H9 (cell line): ENCODE measurements at regions not wholly inside any gene's neighbourhood (a gene's known extent, or its start where the extent isn't known, plus 50 kb on each side); places are given as distances from the start of the nearest gene placed in this dataset.
"Not testable (repeated sequence)": the region's sequence is repeated elsewhere in the genome, so short reads cannot be mapped to it uniquely, and the experiment has no call there.

ENCODE experiments used
- DNase-seq: peaks from one replicate; pipeline ENCODE4 v3.0.0-alpha.2; 2017
- H2AFZ ChIP-seq: one replicate; pipeline ENCODE4 v1.6.1; 2013; ENCODE audit warnings: mild to moderate bottlenecking, low read length, control low read depth, moderate library complexity
- H2AK5ac ChIP-seq: 2 replicates; pipeline ENCODE4 v1.6.1; 2013; ENCODE audit warnings: low read length, control low read depth, mixed read lengths; ENCODE audit not compliant: insufficient read length
- H2BK120ac ChIP-seq: one replicate; pipeline ENCODE4 v1.6.1; 2013; ENCODE audit warnings: low read depth, mild to moderate bottlenecking, low read length, control low read depth, inconsistent platforms; ENCODE audit not compliant: poor library complexity, severe bottlenecking
- H2BK12ac ChIP-seq: 2 replicates; pipeline ENCODE4 v1.6.1; 2013; ENCODE audit warnings: low read length, control low read depth, mixed read lengths, low read depth; ENCODE audit not compliant: insufficient read length
- H2BK15ac ChIP-seq: 2 replicates; pipeline ENCODE4 v1.6.1; 2013; ENCODE audit warnings: low read depth, low read length, control low read depth
- H2BK20ac ChIP-seq: one replicate; pipeline ENCODE4 v1.6.1; 2013; ENCODE audit warnings: low read depth, mild to moderate bottlenecking, low read length, control low read depth, inconsistent platforms; ENCODE audit not compliant: poor library complexity, severe bottlenecking
- H2BK5ac ChIP-seq: 2 replicates; pipeline ENCODE4 v1.6.1; 2013; ENCODE audit warnings: low read length, control low read depth, mixed read lengths; ENCODE audit not compliant: insufficient read length
- H3K14ac ChIP-seq: 2 replicates; pipeline ENCODE4 v1.6.1; 2013; ENCODE audit warnings: low read length, control low read depth; ENCODE audit not compliant: insufficient read depth
- H3K18ac ChIP-seq: 2 replicates; pipeline ENCODE4 v1.6.1; 2013; ENCODE audit warnings: low read depth, mild to moderate bottlenecking, mixed read lengths, low read length, control low read depth; ENCODE audit not compliant: insufficient read length
- H3K23ac ChIP-seq: 2 replicates; pipeline ENCODE4 v1.6.1; 2013; ENCODE audit warnings: low read length, control low read depth, mixed read lengths, low read depth; ENCODE audit not compliant: insufficient read length
- H3K23me2 ChIP-seq: 2 replicates; pipeline ENCODE4 v1.6.1; 2013; ENCODE audit warnings: low read depth, mild to moderate bottlenecking, mixed read lengths, low read length, control low read depth; ENCODE audit not compliant: insufficient read length, poor library complexity, severe bottlenecking
- H3K27ac ChIP-seq: 2 replicates; pipeline ENCODE4 v1.5.1; 2013; ENCODE audit warnings: low read length, control low read depth, mixed read lengths, low read depth; ENCODE audit not compliant: insufficient read length
- H3K27me3 ChIP-seq: 2 replicates; pipeline ENCODE4 v1.6.1; 2013; ENCODE audit warnings: low read length, control low read depth, inconsistent platforms; ENCODE audit not compliant: insufficient read depth
- H3K4ac ChIP-seq: 2 replicates; pipeline ENCODE4 v1.6.1; 2013; ENCODE audit warnings: low read depth, mild to moderate bottlenecking, control low read depth, inconsistent platforms, low read length, moderate library complexity
- H3K4me1 ChIP-seq: 2 replicates; pipeline ENCODE4 v1.6.1; 2013; ENCODE audit warnings: low read length, control low read depth, inconsistent platforms; ENCODE audit not compliant: insufficient read depth
- H3K4me2 ChIP-seq: 2 replicates; pipeline ENCODE4 v1.6.1; 2013; ENCODE audit warnings: low read length, control low read depth, mixed read lengths; ENCODE audit not compliant: insufficient read length, insufficient read depth
- H3K56ac ChIP-seq: 2 replicates; pipeline ENCODE4 v1.6.1; 2013; ENCODE audit warnings: low read depth, mild to moderate bottlenecking, mixed read lengths, low read length, control low read depth; ENCODE audit not compliant: insufficient read length
- H3K79me1 ChIP-seq: 2 replicates; pipeline ENCODE4 v1.6.1; 2013; ENCODE audit warnings: low read depth, mild to moderate bottlenecking, moderate library complexity, low read length, control low read depth, inconsistent platforms; ENCODE audit not compliant: insufficient read depth, poor library complexity, severe bottlenecking
- H3K79me2 ChIP-seq: 2 replicates; pipeline ENCODE4 v1.6.1; 2013; ENCODE audit warnings: low read length, control low read depth, inconsistent platforms; ENCODE audit not compliant: insufficient read depth
- H3K9ac ChIP-seq: 2 replicates; pipeline ENCODE4 v1.6.1; 2013; ENCODE audit warnings: low read length, control low read depth, mixed read lengths; ENCODE audit not compliant: insufficient read length; ENCODE audit errors: extremely low read depth
- H3K9me3 ChIP-seq: one replicate; pipeline ENCODE4 v1.6.1; 2013; ENCODE audit warnings: low read depth, low read length, inconsistent platforms; ENCODE audit not compliant: control insufficient read depth
- H3T11ph ChIP-seq: one replicate; pipeline ENCODE4 v1.6.1; 2013; ENCODE audit warnings: mild to moderate bottlenecking, low read length, control low read depth, inconsistent platforms
- H4K20me1 ChIP-seq: one replicate; pipeline ENCODE4 v1.6.1; 2013; ENCODE audit not compliant: control insufficient read depth, insufficient read length, insufficient read depth
- H4K5ac ChIP-seq: 2 replicates; pipeline ENCODE4 v1.6.1; 2013; ENCODE audit warnings: low read depth, mild to moderate bottlenecking, mixed read lengths, low read length, control low read depth; ENCODE audit not compliant: insufficient read length
- H4K8ac ChIP-seq: replicated peaks from 2 replicates; pipeline ENCODE4 v1.6.1; 2013; ENCODE audit warnings: low read length, control low read depth, mixed read lengths, low read depth; ENCODE audit not compliant: insufficient read length
- H4K91ac ChIP-seq: 2 replicates; pipeline ENCODE4 v1.6.1; 2013; ENCODE audit warnings: low read depth, mild to moderate bottlenecking, moderate library complexity, mixed read lengths, low read length, control low read depth; ENCODE audit not compliant: insufficient read length
- H3K27ac Mint-ChIP-seq, 3 experiments: 2 replicates in 2 of 3; 3 replicates in 1 of 3; pipeline ENCODE4 v1.8.0; 2020 to 2021; ENCODE audit warnings: mixed read lengths in 3 of 3, mild to moderate bottlenecking in 1 of 3, moderate library complexity in 1 of 3
- H3K27me3 Mint-ChIP-seq: 2 replicates; pipeline ENCODE4 v1.8.0; 2021; ENCODE audit warnings: low read depth, mild to moderate bottlenecking, moderate library complexity, mixed read lengths
- H3K36me3 Mint-ChIP-seq, 3 experiments: 2 replicates in 2 of 3; 3 replicates in 1 of 3; pipeline ENCODE4 v1.8.0; 2020 to 2021; ENCODE audit warnings: low read depth in 3 of 3, mixed read lengths in 3 of 3; ENCODE audit not compliant: insufficient read depth in 1 of 3
- H3K4me1 Mint-ChIP-seq, 2 experiments: 2 replicates each; pipeline ENCODE4 v1.8.0; 2020; ENCODE audit warnings: mixed read lengths in 2 of 2
- H3K4me3 Mint-ChIP-seq, 2 experiments: 2 replicates in 1 of 2; 3 replicates in 1 of 2; pipeline ENCODE4 v1.8.0; 2020 to 2021; ENCODE audit warnings: mild to moderate bottlenecking in 2 of 2, mixed read lengths in 2 of 2, moderate library complexity in 1 of 2
- H3K9me3 Mint-ChIP-seq, 2 experiments: 2 replicates in 1 of 2; 3 replicates in 1 of 2; pipeline ENCODE4 v1.8.0; 2020; ENCODE audit warnings: mild to moderate bottlenecking in 2 of 2, mixed read lengths in 2 of 2, moderate library complexity in 1 of 2
- CTCF ChIP-seq: fragments of 200-600 bp; sonication (generic); conservative IDR thresholded peaks from 3 replicates; pipeline ENCODE4 v1.8.0; 2021; ENCODE audit warnings: antibody characterized with exemption, mild to moderate bottlenecking
- WGBS: extraction: QIAGEN DNeasy Blood & Tissue Kit; methylation state at CpG from one replicate; pipeline ENCODE4 v1.1.7; 2013; ENCODE audit warnings: missing lambda C conversion rate, low lambda C conversion rate, mixed read lengths; ENCODE audit not compliant: insufficient read length; ENCODE audit errors: extremely low coverage; 5-methylcytosine and 5-hydroxymethylcytosine counted together

GRCh38 chr6:150503586-150504339 is 95.9 kb upstream of the PLEKHG1 start:
- Mint-ChIP-seq H3K27me3 (peaks cover 2% of the 10 kb centered on the region; the same call in 1 of the 2 replicates), H3K4me1 (peaks cover 3 to 10% of the 10 kb centered on the region in 2 experiments; a peak in 3 of 4 replicates), H3K9me3 (peaks cover 9 to 11% of the 10 kb centered on the region in 2 experiments; a peak in 4 of 5 replicates), H3K4me3 (no peak overlapping the region), H3K36me3 (peaks cover 0 to 9% (median 3%) of the 10 kb centered on the region in 3 experiments; a peak in 3 of 7 replicates), H3K27ac (no peak overlapping the region; a peak in 1 of 7 replicates)
- Histone ChIP-seq H3K79me1 (no peaks in the 10 kb centered on the region), H2BK20ac (no peak overlapping the region), H3K9ac (no peak overlapping the region), H2AK5ac (no peak overlapping the region), H3K79me2 (no peaks in the 10 kb centered on the region), H3K23me2 (no peaks in the 10 kb centered on the region), H3K9me3 (no peaks in the 10 kb centered on the region), H3T11ph (no peak overlapping the region), H3K4me1 (no peaks in the 10 kb centered on the region; the same call in 1 of the 2 replicates), H4K8ac (no peak overlapping the region), H2BK12ac (no peak overlapping the region), H2AFZ (no peak overlapping the region), H3K4me2 (no peak overlapping the region), H3K27me3 (no peaks in the 10 kb centered on the region), H3K27ac (no peak overlapping the region), H3K18ac (no peak overlapping the region), H3K23ac (no peak overlapping the region), H3K56ac (no peak overlapping the region), H4K20me1 (no peaks in the 10 kb centered on the region), H2BK5ac (no peak overlapping the region), H4K91ac (no peak overlapping the region), H2BK120ac (no peak overlapping the region), H4K5ac (no peak overlapping the region), H2BK15ac (no peak overlapping the region), H3K4ac (no peak overlapping the region), H3K14ac (no peak overlapping the region)
- TF ChIP-seq CTCF: no peak
- no CpG with 5 or more reads among the region's 7 CpGs for WGBS
- DNase-seq: no peak

GRCh38 chr6:150507361-150507760 is 92.3 kb upstream of the PLEKHG1 start:
- not testable (repeated sequence) for H3K9me3 ChIP-seq, H4K20me1 ChIP-seq, H3K27ac ChIP-seq, H3K27me3 Mint-ChIP-seq, H3K56ac ChIP-seq, H3K23ac ChIP-seq, DNase-seq, H3K79me2 ChIP-seq, H3K27ac Mint-ChIP-seq, H4K8ac ChIP-seq, H3K23me2 ChIP-seq, H2BK15ac ChIP-seq, H2AK5ac ChIP-seq, H3K79me1 ChIP-seq, H3T11ph ChIP-seq, H2BK20ac ChIP-seq, H3K14ac ChIP-seq, H2BK12ac ChIP-seq, H3K4me1 ChIP-seq, H3K4me3 Mint-ChIP-seq, H3K4me2 ChIP-seq, H3K9ac ChIP-seq, H3K27me3 ChIP-seq, H4K5ac ChIP-seq, H3K18ac ChIP-seq, H3K4ac ChIP-seq, H2AFZ ChIP-seq, H3K36me3 Mint-ChIP-seq, H2BK120ac ChIP-seq, H2BK5ac ChIP-seq, H4K91ac ChIP-seq
- no CpG with 5 or more reads among the region's 35 CpGs for WGBS
- peaks cover 10 to 19% of the 10 kb centered on the region in 2 experiments for H3K4me1 Mint-ChIP-seq
- H3K9me3 Mint-ChIP-seq: peaks cover 6 to 11% of the 10 kb centered on the region in 2 experiments; a peak in 4 of 5 replicates
